H1 (cell line): ENCODE measurements at regions not wholly inside any gene's neighbourhood (a gene's known extent, or its start where the extent isn't known, plus 50 kb on each side); places are given as distances from the start of the nearest gene placed in this dataset.

Experiments
- CTCF ChIA-PET: fragments of 300-600 bp; sonication (Branson Sonifier 250); formaldehyde crosslinking; loops from one replicate; lab custom pipeline; 2021; ENCODE audit not compliant: partially characterized antibody; lab: Charles Lee
- POLR2A ChIA-PET: fragments of 300-600 bp; sonication (Branson Sonifier 250); formaldehyde crosslinking; loops from one replicate; lab custom pipeline; 2021; ENCODE audit warnings: inconsistent platforms; ENCODE audit not compliant: partially characterized antibody; lab: Charles Lee
- DNase-seq, 2 experiments: peaks; one replicate each; pipeline versions ENCODE4 v3.0.0 to v3.0.0-alpha.2; 2010 to 2022; ENCODE audit warnings: low spot score in 2 of 2, low read depth in 1 of 2, mixed read lengths in 1 of 2
- FAIRE-seq: peaks from 2 replicates; lab custom pipeline; 2011; peaks lifted over from hg19 to GRCh38; lab: Jason Lieb, UNC
- H2AFZ ChIP-seq: 2 replicates; pipeline ENCODE4 v1.8.1; 2012; ENCODE audit warnings: low read length, inconsistent platforms
- H2AK5ac ChIP-seq: 2 replicates; pipeline ENCODE4 v1.6.1; 2013; ENCODE audit warnings: low read depth, low read length
- H2BK120ac ChIP-seq: replicated peaks from 2 replicates; pipeline ENCODE3; 2013; ENCODE audit warnings: low read depth, low read length, inconsistent platforms
- H2BK12ac ChIP-seq: 2 replicates; pipeline ENCODE4 v1.6.1; 2013; ENCODE audit warnings: low read depth, low read length
- H2BK15ac ChIP-seq: 2 replicates; pipeline ENCODE4 v1.6.1; 2013; ENCODE audit warnings: low read length
- H2BK20ac ChIP-seq: 2 replicates; pipeline ENCODE4 v1.6.1; 2013; ENCODE audit warnings: low read length
- H2BK5ac ChIP-seq: 2 replicates; pipeline ENCODE4 v1.6.1; 2013; ENCODE audit warnings: low read depth, low read length
- H3K14ac ChIP-seq: 2 replicates; pipeline ENCODE4 v1.6.1; 2013; ENCODE audit warnings: inconsistent platforms; ENCODE audit not compliant: insufficient read length
- H3K18ac ChIP-seq: 2 replicates; pipeline ENCODE4 v1.6.1; 2013; ENCODE audit warnings: low read length; ENCODE audit errors: extremely low read depth
- H3K23ac ChIP-seq: 2 replicates; pipeline ENCODE4 v1.6.1; 2013; ENCODE audit warnings: inconsistent platforms; ENCODE audit not compliant: insufficient read length
- H3K23me2 ChIP-seq: 2 replicates; pipeline ENCODE4 v1.6.1; 2013; ENCODE audit warnings: low read depth, low read length
- H3K27ac ChIP-seq: 2 replicates; pipeline ENCODE4 v1.6.1; 2011; ENCODE audit warnings: low read depth, low read length, inconsistent platforms
- H3K27me3 ChIP-seq, 4 experiments: replicated peaks in 1 of 4; 1 replicate in 1 of 4; 2 replicates in 3 of 4; pipeline versions ENCODE4 v1.6.1 to v1.8.1; 2011 to 2013; ENCODE audit warnings: low read length in 3 of 4, mild to moderate bottlenecking in 3 of 4, inconsistent platforms in 2 of 4, mixed read lengths in 2 of 4, moderate library complexity in 1 of 4; ENCODE audit not compliant: control insufficient read depth in 3 of 4, insufficient read depth in 3 of 4; ENCODE audit errors: extremely low read depth in 1 of 4
- H3K36me3 ChIP-seq, 4 experiments: 2 replicates each; pipeline versions ENCODE4 v1.6.1 to v1.8.1; 2011 to 2013; ENCODE audit warnings: mild to moderate bottlenecking in 4 of 4, low read length in 3 of 4, moderate library complexity in 2 of 4, control low read depth in 1 of 4, inconsistent platforms in 1 of 4; ENCODE audit not compliant: insufficient read depth in 4 of 4, control insufficient read depth in 2 of 4
- H3K4ac ChIP-seq: replicated peaks from 2 replicates; pipeline ENCODE3; 2013; ENCODE audit warnings: low read length, low read depth, mixed read lengths, inconsistent platforms; ENCODE audit not compliant: insufficient read length
- H3K4me1 ChIP-seq, 4 experiments: replicated peaks in 1 of 4; 1 replicate in 1 of 4; 2 replicates in 3 of 4; pipeline versions ENCODE4 v1.6.1 to v1.8.1; 2011 to 2013; ENCODE audit warnings: low read length in 3 of 4, inconsistent platforms in 2 of 4, mixed read lengths in 1 of 4; ENCODE audit not compliant: insufficient read depth in 4 of 4, control insufficient read depth in 3 of 4
- H3K4me2 ChIP-seq, 2 experiments: 2 replicates each; pipeline versions ENCODE4 v1.6.1 to v1.8.1; 2011 to 2013; ENCODE audit warnings: low read depth in 2 of 2, low read length in 2 of 2, control low read depth in 1 of 2, inconsistent platforms in 1 of 2, mild to moderate bottlenecking in 1 of 2; ENCODE audit not compliant: insufficient read depth in 1 of 2
- H3K4me3 ChIP-seq, 4 experiments: fragments of 200-600, 300-600 bp in 1 of 4; sonication (generic), shearing (Covaris generic), sonication (Bioruptor Twin) in 1 of 4; 2 replicates each; pipeline versions ENCODE4 v1.5.1 to v1.8.1; 2011 to 2016; ENCODE audit warnings: low read length in 4 of 4, low read depth in 3 of 4, control low read depth in 2 of 4, inconsistent platforms in 2 of 4, mild to moderate bottlenecking in 2 of 4, mixed read lengths in 1 of 4, moderate library complexity in 1 of 4; ENCODE audit not compliant: insufficient read depth in 2 of 4; ENCODE audit errors: extremely low read depth in 1 of 4
- H3K56ac ChIP-seq: replicated peaks from 2 replicates; pipeline ENCODE3; 2013; ENCODE audit warnings: low read depth, mild to moderate bottlenecking, mixed read lengths, low read length, inconsistent platforms; ENCODE audit not compliant: insufficient read length
- H3K79me1 ChIP-seq: 2 replicates; pipeline ENCODE4 v1.6.1; 2013; ENCODE audit warnings: low read depth, low read length, control low read depth
- H3K79me2 ChIP-seq, 2 experiments: 2 replicates each; pipeline versions ENCODE4 v1.6.1 to v1.8.1; 2012 to 2013; ENCODE audit warnings: low read length in 2 of 2, mild to moderate bottlenecking in 2 of 2, inconsistent platforms in 1 of 2; ENCODE audit not compliant: insufficient read depth in 2 of 2, control insufficient read depth in 1 of 2
- H3K9ac ChIP-seq, 4 experiments: replicated peaks in 1 of 4; 1 replicate in 1 of 4; 2 replicates in 3 of 4; pipeline versions ENCODE4 v1.6.1 to v1.8.1; 2011 to 2013; ENCODE audit warnings: low read depth in 3 of 4, low read length in 3 of 4, control low read depth in 2 of 4, mild to moderate bottlenecking in 2 of 4, moderate library complexity in 2 of 4, inconsistent platforms in 1 of 4; ENCODE audit errors: extremely low read depth in 1 of 4
- H3K9me3 ChIP-seq, 2 experiments: 2 replicates each; pipeline versions ENCODE4 v1.6.1 to v1.8.1; 2012 to 2013; ENCODE audit warnings: mild to moderate bottlenecking in 2 of 2, moderate library complexity in 2 of 2, control low read depth in 1 of 2, inconsistent platforms in 1 of 2, low read depth in 1 of 2, low read length in 1 of 2, mixed read lengths in 1 of 2; ENCODE audit not compliant: insufficient read depth in 2 of 2
- H4K20me1 ChIP-seq, 2 experiments: replicated peaks in 1 of 2; 2 replicates each; pipeline versions ENCODE3 to v1.8.1; 2011 to 2013; ENCODE audit warnings: inconsistent platforms in 2 of 2, low read length in 2 of 2, mild to moderate bottlenecking in 1 of 2; ENCODE audit not compliant: insufficient read depth in 2 of 2, control insufficient read depth in 1 of 2
- H4K5ac ChIP-seq: 2 replicates; pipeline ENCODE4 v1.6.1; 2013; ENCODE audit warnings: low read length, low read depth, mixed read lengths, inconsistent platforms; ENCODE audit not compliant: insufficient read length
- H4K8ac ChIP-seq: 2 replicates; pipeline ENCODE4 v1.8.0; 2013; ENCODE audit warnings: mild to moderate bottlenecking, moderate library complexity, low read length, inconsistent platforms; ENCODE audit not compliant: insufficient read depth; ENCODE audit errors: extremely low read depth
- H4K91ac ChIP-seq: replicated peaks from 2 replicates; pipeline ENCODE3; 2013; ENCODE audit warnings: low read length, mixed read lengths, inconsistent platforms; ENCODE audit not compliant: insufficient read length
- CTCF ChIP-seq, 3 experiments: IDR thresholded peaks; 1 replicate in 2 of 3; 2 replicates in 1 of 3; pipeline versions ENCODE4 v1.5.1 to v1.6.1; 2011; ENCODE audit warnings: low read length in 3 of 3, mild to moderate bottlenecking in 3 of 3, inconsistent platforms in 2 of 3, low read depth in 1 of 3, moderate library complexity in 1 of 3; ENCODE audit not compliant: insufficient read depth in 1 of 3; ENCODE audit errors: control extremely low read depth in 1 of 3
- HDAC2 ChIP-seq, 2 experiments: fragments of 300-600 bp in 1 of 2; sonication (generic) in 1 of 2; IDR thresholded peaks; 2 replicates each; pipeline ENCODE4 v1.6.1; 2011 to 2012; ENCODE audit warnings: low read depth in 2 of 2, low read length in 2 of 2, mild to moderate bottlenecking in 2 of 2, moderate library complexity in 2 of 2, borderline replicate concordance in 1 of 2, inconsistent platforms in 1 of 2
- JUND ChIP-seq: IDR thresholded peaks from 2 replicates; pipeline ENCODE4 v1.6.1; 2011; ENCODE audit warnings: mild to moderate bottlenecking, improper control_type of control experiment, low read length
- NRF1 ChIP-seq: IDR thresholded peaks from 2 replicates; pipeline ENCODE4 v1.6.1; 2011; ENCODE audit warnings: mild to moderate bottlenecking, low read depth, low read length, improper control_type of control experiment
- WGBS, 2 experiments: shearing (Covaris generic) in 1 of 2; methylation state at CpG; one replicate each; pipeline versions ENCODE4 v1.1.6 to v1.1.7; 2013 to 2015; ENCODE audit warnings: low lambda C conversion rate in 2 of 2, mixed read lengths in 2 of 2, inconsistent platforms in 1 of 2, low coverage in 1 of 2, missing lambda C conversion rate in 1 of 2; ENCODE audit not compliant: insufficient replicate concordance in 2 of 2, insufficient coverage in 1 of 2, insufficient read length in 1 of 2; ENCODE audit errors: extremely low coverage in 1 of 2, missing lambda C conversion rate in 1 of 2; 5-methylcytosine and 5-hydroxymethylcytosine counted together

DNA sequence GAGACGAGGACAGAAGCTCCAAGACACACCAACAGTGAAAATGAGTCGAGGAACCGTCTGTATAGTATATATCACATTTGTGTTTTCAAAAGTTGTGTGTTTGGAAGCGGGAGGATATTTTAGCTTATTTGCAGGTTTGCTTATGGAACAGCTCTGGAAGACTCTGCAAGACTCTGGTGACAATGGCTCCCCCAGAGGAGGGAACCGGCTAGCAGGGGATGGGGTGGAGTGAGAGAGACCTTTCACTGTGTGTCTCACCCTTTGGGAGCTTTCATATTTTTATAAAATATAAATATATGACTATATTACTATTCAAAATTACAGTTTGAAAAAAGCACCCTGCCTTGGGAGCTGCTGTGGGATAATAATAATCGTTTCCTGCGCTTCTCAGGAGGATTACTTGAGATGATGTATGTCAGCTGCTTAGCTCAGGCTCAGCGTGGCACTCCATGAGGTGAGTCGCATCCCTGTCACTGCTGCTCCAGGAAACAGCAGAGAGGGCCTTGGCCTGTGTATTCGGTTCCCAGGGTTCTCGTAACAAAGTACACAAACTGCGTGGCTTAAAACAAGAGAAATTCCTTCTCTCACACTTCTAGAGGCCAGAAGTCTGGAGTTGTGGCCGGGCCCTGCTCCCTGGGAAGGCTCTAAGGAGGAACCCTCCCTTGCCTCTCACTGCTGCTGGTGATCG lies 183.9 kb downstream of the FAM43A start:
- no peak overlapping the region for H3K4me3 ChIP-seq
- H3K4me2 ChIP-seq = no peak overlapping the region
- no peak overlapping the region for H2AK5ac ChIP-seq
- POLR2A ChIA-PET = no interaction called here
- no peak for DNase-seq
- H3K23me2 ChIP-seq = no peaks in the 10 kb centered on the region
- no peaks in the 10 kb centered on the region for H3K79me1 ChIP-seq
- no peak overlapping the region for H3K4ac ChIP-seq
- no peaks in the 10 kb centered on the region for H4K20me1 ChIP-seq
- H3K23ac ChIP-seq = no peak overlapping the region
- H3K9me3 ChIP-seq = peaks cover 0 to 2% of the 10 kb centered on the region in 2 experiments; a peak in 2 of 4 replicates
- no peaks in the 10 kb centered on the region for H3K79me2 ChIP-seq
- TF ChIP-seq HDAC2 (IDR thresholded peaks at IDR 0.05; ENCODE audit: borderline replicate concordance in 1 of 2, low read depth in 2 of 2, low read length in 2 of 2) (no peak), NRF1 (no peak), JUND (no peak), CTCF (IDR thresholded peaks at IDR 0.05; ENCODE audit: control extremely low read depth in 1 of 3, insufficient read depth in 1 of 3, low read depth in 1 of 3, low read length in 3 of 3) (peak in 1 of 3 experiments; percentile 8; a peak in 1 of 4 replicates)
- 88% methylated on average over 14 of the region's 14 CpGs; no CpG with 5 or more reads in 1 of the 2 experiments for WGBS, 2 experiments
- H3K9ac ChIP-seq = no peak overlapping the region
- peaks cover 0 to 12% (median 7%) of the 10 kb centered on the region in 4 experiments; a peak in 6 of 7 replicates for H3K4me1 ChIP-seq
- H3K56ac ChIP-seq = no peak overlapping the region
- no peak overlapping the region for H3K27ac ChIP-seq
- no peak overlapping the region for H3K18ac ChIP-seq
- no peak overlapping the region for H3K14ac ChIP-seq
- H2AFZ ChIP-seq = no peak overlapping the region
- H4K91ac ChIP-seq = no peak overlapping the region
- FAIRE-seq = no peak
- no peaks in the 10 kb centered on the region for H3K36me3 ChIP-seq
- H4K8ac ChIP-seq = no peak overlapping the region
- no peak overlapping the region for H2BK5ac ChIP-seq
- H2BK120ac ChIP-seq = no peak overlapping the region
- no peaks in the 10 kb centered on the region for H3K27me3 ChIP-seq
- CTCF ChIA-PET = interaction anchor here (1.0 to 2.4 kb wide), 3 partner anchors 10 to 182 kb away, joined by 3 to 7 read pairs (median 5); no protein-coding TSS in a partner anchor
- no peak overlapping the region for H4K5ac ChIP-seq
- H2BK15ac ChIP-seq = no peak overlapping the region
- H2BK12ac ChIP-seq = no peak overlapping the region
- no peak overlapping the region for H2BK20ac ChIP-seq
